ENCODE measurements at regions not wholly inside any gene's neighbourhood (a gene's known extent, or its start where the extent isn't known, plus 50 kb on each side); places are given as distances from the start of the nearest gene placed in this dataset.

DNA sequence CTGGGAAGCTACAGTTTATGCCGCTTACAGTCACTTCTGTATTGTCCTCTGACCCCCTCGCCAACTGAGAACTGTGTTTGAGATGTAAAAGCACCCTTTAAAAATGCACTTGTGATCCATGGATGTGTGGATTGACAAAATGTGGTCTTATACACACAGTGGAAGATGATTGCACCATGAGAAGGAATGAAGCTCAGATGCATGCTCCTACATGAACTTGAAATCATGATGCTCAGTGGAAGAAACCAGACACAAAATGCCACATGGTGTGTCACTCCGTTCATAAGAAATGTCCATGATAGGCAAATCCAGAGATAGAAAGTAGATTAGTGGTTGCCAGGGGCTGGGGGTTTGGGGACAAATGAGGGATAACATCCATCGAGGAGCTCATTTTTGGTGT, 58.0 kb downstream of the PITPNM2 start:
- intact Hi-C loops (cut with DNase I) = no loop called here
- Histone ChIP-seq H3K4me3 (no peak overlapping the region), H3K9me3 (no peaks in the 10 kb centered on the region), H3K4me1 (peaks cover 44 to 77% (median 51%) of the 10 kb centered on the region in 4 donors), H3K27ac (replicated peaks in 1 of 4) (no peak overlapping the region), H3K36me3 (no peaks in the 10 kb centered on the region), H3K27me3 (no peaks in the 10 kb centered on the region)
- no peak for DNase-seq (ENCODE audit: extremely low spot score)
- 94% methylated on average over 4 of the region's 4 CpGs for WGBS
- TF ChIP-seq POLR2AphosphoS5 (IDR thresholded peaks at IDR 0.05) (no peak), EP300 (IDR thresholded peaks at IDR 0.05) (no peak), POLR2A (IDR thresholded peaks at IDR 0.05; ENCODE audit: low read depth) (no peak)
- TF ChIP-seq, protein P1, sequence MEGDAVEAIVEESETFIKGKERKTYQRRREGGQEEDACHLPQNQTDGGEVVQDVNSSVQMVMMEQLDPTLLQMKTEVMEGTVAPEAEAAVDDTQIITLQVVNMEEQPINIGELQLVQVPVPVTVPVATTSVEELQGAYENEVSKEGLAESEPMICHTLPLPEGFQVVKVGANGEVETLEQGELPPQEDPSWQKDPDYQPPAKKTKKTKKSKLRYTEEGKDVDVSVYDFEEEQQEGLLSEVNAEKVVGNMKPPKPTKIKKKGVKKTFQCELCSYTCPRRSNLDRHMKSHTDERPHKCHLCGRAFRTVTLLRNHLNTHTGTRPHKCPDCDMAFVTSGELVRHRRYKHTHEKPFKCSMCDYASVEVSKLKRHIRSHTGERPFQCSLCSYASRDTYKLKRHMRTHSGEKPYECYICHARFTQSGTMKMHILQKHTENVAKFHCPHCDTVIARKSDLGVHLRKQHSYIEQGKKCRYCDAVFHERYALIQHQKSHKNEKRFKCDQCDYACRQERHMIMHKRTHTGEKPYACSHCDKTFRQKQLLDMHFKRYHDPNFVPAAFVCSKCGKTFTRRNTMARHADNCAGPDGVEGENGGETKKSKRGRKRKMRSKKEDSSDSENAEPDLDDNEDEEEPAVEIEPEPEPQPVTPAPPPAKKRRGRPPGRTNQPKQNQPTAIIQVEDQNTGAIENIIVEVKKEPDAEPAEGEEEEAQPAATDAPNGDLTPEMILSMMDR (IDR thresholded peaks at IDR 0.05) = no peak

DNA sequence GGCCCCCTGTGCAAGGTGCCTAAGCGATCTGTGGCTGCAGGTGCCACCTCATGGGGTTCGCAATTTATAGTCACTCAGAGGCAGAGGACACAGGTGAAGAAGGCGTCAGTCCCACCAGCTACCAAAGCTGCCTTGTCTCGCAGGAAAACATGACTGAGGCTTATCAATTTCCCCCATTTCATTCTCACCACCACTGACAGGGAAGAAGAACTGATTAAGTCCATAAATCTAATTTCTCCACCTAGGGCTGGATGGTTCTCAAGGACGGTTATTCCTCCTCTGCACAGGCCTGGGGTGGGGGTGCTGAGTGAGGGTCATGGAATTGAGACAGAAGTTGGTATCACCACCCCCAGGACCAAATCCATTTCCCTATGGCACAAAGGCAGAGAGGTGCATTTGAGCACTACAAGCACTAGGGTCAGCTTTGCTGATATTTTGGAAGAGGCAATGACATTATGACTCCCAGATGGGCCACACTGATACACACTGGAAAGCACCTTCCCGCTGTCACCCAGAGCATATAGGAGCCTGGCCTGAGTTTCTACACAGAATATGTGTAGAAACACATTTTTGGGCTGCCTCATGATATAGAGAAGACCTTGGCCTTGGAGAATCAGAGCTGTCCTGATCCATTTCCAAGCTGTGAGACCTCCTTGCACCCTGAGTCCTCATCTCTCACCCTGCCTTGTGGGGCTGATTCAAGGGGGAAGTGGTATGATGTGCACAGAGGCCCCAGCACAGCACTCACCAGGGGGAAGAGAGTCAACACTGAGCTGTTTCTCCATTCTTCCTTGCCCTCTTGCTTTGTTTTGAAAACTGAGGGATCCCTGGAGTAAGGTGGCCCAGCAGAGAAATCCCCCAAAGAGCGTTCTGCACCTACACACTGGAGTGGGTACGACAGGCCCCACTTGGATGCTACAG, 59.4 kb downstream of the PITPNM2 start:
- H3K27me3 ChIP-seq = no peaks in the 10 kb centered on the region
- no peak for TF ChIP-seq POLR2A (IDR thresholded peaks at IDR 0.05; ENCODE audit: low read depth)
- no peak for TF ChIP-seq POLR2AphosphoS5 (IDR thresholded peaks at IDR 0.05)
- no peak for TF ChIP-seq EP300 (IDR thresholded peaks at IDR 0.05)
- TF ChIP-seq, protein P1 (IDR thresholded peaks at IDR 0.05) = no peak
- no peak overlapping the region for H3K27ac ChIP-seq (replicated peaks in 1 of 4)
- DNase-seq (ENCODE audit: extremely low spot score) = no peak
- H3K4me1 ChIP-seq = peaks cover 30 to 69% (median 39%) of the 10 kb centered on the region in 4 donors
- intact Hi-C loops (cut with DNase I) = no loop called here
- no peak overlapping the region for H3K4me3 ChIP-seq
- H3K9me3 ChIP-seq = no peaks in the 10 kb centered on the region
- 88% methylated on average over 7 of the region's 8 CpGs for WGBS
- H3K36me3 ChIP-seq = no peaks in the 10 kb centered on the region

DNA sequence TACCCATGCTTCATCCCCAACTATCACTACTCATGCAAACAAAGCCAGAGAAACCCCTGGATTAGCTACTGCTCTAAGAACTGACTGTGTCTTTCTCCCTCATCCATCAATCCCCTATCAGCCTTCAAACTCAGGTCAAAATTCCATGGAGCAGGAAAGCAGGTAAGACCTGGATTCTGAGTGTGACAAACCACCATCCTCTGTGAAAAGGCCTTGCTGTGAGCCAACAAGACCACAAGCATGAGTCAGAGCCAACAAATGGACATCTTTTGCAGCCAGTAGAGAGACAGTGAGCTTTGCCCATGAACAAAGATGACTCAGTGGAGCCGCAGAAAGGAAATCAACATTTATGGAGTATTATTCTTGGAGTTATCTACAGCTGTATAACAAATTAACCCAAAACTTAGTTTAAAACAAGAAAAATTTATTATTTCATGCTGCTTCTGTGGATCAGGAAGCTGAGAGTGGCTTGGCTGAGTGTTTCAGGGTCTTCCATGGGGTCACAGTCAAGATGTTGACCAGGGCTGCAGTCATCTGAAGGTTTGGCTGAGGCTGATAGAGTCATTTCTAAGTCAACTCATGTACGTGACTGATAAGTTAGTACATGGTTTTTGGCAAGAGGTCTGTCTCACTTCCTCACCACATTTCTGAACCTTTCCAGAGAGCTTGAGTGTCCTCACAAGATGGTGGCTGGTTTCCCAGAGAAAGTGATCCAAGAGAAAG, 61.1 kb downstream of the PITPNM2 start:
- H3K4me3 ChIP-seq = no peak overlapping the region
- H3K9me3 ChIP-seq = no peaks in the 10 kb centered on the region
- TF ChIP-seq POLR2A (IDR thresholded peaks at IDR 0.05; ENCODE audit: low read depth) (no peak), EP300 (IDR thresholded peaks at IDR 0.05) (no peak), POLR2AphosphoS5 (IDR thresholded peaks at IDR 0.05) (no peak)
- TF ChIP-seq, protein P1 (IDR thresholded peaks at IDR 0.05) = no peak
- intact Hi-C loops (cut with DNase I) = no loop called here
- no peaks in the 10 kb centered on the region for H3K36me3 ChIP-seq
- H3K27me3 ChIP-seq = no peaks in the 10 kb centered on the region
- DNase-seq (ENCODE audit: extremely low spot score) = no peak
- 42% methylated on average over 2 of the region's 2 CpGs for WGBS
- H3K27ac ChIP-seq (replicated peaks in 1 of 4) = no peak overlapping the region
- peaks cover 28 to 69% (median 39%) of the 10 kb centered on the region in 4 donors for H3K4me1 ChIP-seq

DNA sequence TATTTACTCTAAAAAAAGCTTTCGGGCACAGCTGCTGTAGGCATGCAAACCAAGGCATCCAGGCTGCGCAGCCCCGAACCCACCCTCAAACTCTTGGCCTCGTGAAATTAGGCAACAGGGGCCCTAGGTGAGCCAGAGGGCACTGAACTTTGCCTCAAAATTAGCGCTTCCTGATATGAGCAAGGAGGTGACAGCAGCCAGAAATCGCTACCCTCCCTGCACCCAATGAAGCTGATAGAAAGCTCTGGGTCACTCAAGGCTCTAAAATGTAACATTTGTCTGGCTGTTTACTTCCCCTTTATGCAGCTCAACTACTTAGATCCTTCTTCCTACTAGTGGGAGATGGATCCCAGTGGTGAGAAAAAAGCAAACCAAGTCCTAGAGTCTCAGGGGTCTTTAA, 61.8 kb downstream of the PITPNM2 start:
- 82% methylated on average over 6 of the region's 6 CpGs for WGBS
- intact Hi-C loops (cut with DNase I) = no loop called here
- H3K27me3 ChIP-seq = no peaks in the 10 kb centered on the region
- no peak for DNase-seq (ENCODE audit: extremely low spot score)
- TF ChIP-seq POLR2AphosphoS5 (IDR thresholded peaks at IDR 0.05) (no peak), EP300 (IDR thresholded peaks at IDR 0.05) (no peak), POLR2A (IDR thresholded peaks at IDR 0.05; ENCODE audit: low read depth) (no peak)
- TF ChIP-seq, protein P1 (IDR thresholded peaks at IDR 0.05) = no peak
- H3K27ac ChIP-seq (replicated peaks in 1 of 4) = no peak overlapping the region
- no peaks in the 10 kb centered on the region for H3K36me3 ChIP-seq
- peaks cover 28 to 69% (median 38%) of the 10 kb centered on the region in 4 donors for H3K4me1 ChIP-seq
- no peak overlapping the region for H3K4me3 ChIP-seq
- no peaks in the 10 kb centered on the region for H3K9me3 ChIP-seq

Data from esophagus muscularis mucosa (tissue), 4 donors.